ENCODE measurements at regions not wholly inside any gene's neighbourhood (a gene's known extent, or its start where the extent isn't known, plus 50 kb on each side); places are given as distances from the start of the nearest gene placed in this dataset.

DNA sequence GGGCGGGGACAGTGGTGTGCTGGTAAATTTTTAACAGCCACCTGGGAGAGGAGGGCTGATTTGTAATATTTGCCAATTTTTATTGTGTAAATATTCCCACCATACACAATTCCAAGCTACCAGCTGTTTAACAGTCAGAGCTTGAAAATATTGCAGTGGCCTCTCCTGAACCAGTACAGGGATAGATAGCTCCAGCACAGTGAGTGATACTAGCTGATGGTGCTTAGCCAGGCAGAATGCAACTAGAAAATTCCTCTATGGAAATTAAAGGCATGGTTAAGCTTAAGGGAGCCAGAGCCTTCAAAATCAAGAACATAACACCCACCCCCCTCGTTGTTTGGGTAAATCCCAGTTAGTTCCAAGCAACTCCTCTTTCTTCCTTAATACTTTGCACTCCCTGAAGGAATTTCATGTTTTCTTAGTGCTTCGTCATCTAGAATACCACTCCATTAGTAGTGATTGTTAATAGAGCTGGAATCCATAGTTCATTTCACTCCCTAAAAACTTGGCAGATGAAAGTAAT, 96.6 kb downstream of the CYB561 start:
- DNase-seq = no peak

DNA sequence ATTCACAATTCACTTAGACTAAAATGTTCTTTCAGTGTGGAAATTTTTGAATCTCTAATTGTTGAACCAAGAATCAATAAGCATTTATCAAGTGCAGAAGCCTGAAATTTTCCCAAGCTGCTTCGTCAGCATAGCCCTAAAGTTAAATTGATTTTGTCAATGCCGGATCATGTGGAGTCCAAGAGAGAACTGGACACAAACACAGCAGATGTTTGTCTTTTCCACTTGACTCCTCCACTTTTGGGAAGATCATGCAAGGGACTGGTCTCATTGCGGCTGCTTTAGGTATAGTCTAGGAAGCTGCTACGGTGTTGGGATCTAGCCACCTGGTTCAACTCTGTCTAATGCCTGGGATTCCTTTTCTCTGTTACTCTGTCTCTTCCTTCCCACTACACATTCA, 95.7 kb downstream of the CYB561 start:
- DNase-seq = no peak

DNA sequence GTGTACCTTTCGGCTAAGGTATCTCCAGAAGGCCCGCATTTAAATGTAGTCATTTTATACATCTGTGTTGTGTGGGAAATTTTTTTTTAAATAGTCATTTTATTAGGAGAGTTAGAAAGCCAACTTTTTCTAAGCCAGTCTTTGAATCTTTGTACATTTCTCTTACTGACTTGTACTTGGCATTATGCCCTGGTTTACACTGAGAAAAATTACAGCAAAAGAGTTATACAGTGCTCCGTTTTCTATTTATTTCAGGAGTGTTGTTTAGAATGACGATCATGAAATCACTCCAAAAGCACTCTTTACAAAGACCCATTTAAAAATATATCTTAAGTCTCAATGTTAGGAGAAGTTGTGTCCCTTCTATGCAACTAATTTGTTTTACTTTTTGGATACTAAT, 91.8 kb downstream of the CYB561 start:
- no peak for DNase-seq

DNA sequence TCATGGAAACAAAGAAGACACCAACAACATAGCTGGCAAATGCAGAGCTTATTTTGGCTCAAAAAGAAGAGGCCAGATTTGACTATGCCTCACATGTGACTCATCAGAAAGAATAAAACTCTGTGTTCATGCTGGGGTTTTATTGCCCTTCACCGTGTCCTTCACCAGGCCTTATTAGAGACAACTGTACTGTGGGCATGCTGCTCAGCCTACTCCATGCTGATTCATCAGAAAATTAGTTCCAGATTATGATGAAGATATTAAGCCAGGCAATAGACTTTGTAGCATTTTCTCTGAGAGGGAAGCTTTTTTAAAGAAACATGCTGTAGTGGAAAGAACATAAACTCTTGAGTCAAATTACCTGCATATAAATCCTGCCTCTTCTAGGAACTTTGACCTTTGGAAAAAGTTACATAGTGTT, 89.8 kb downstream of the CYB561 start:
- DNase-seq = no peak

DNA sequence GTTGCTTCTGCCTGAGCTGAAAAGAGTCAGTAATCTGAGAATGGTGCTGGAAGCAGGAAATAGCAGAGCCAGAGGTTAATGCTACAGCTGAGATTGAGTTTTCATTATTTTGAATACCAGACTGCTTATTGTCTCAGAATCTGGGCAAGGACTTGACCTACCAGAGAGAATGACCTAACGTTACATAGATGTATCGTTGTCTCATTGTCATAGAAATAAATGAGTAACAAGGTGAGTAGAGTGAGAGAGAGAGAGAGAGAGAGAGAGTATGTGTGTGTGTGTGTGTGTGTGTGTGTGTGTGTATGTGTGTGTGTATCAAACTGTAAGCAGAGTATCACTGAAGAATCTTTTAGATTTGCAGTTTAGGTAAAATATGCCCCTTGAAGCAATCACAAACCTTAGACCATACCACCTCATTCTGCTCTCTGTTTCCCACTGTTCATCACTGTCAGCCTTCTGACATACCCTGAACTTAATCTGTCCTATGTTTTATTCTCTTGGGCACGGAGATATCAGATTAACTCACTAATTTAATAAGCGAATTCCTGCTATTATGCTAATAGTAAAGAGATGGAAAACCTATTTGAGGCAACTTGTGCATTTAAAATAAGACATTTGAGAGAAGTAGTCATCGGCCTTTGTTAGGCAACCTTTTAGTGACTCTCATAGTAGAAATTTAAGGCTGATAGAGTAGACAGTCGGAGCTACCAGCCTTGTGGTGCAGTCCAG, 87.8 kb downstream of the CYB561 start:
- no peak for DNase-seq

DNA sequence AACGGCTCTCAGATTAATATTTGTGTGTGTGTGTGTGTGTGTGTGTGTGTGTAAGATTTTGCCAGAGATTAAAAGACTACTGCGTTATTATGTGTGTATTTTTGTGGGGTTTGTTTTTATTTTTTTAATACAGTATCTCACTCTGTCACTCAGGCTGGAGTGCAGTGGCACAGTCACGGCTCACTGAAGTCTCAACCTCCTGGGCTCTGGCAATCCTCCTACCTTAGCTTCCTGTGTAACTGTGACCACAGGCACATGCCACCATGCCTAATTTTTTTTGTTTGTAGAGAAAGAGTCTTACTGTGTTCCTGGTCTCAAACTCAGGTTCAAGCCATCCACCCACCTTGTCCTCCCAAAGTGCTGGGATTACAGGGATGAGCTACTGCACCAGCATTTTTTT, 87.2 kb downstream of the CYB561 start:
- no peak for DNase-seq

DNA sequence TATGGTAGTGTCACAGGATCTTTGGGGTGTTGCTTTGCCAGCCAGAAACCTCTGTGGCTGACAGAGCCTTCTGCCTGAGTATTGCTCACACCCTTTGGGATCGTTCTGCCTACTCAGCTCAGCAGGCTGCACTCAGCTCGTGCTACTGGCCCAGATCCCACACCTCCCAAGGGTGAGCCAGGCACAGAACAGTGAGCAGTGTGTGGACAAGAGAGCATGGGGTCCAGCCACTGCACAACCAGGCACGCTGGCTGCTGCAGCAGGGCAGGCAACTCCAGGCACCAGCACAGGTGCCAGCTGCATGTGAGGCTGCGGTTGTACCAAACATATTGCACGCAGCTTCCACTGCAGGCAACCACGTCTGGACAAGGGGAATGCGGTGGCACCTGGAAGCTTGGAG, 84.9 kb downstream of the CYB561 start:
- no peak for DNase-seq

DNA sequence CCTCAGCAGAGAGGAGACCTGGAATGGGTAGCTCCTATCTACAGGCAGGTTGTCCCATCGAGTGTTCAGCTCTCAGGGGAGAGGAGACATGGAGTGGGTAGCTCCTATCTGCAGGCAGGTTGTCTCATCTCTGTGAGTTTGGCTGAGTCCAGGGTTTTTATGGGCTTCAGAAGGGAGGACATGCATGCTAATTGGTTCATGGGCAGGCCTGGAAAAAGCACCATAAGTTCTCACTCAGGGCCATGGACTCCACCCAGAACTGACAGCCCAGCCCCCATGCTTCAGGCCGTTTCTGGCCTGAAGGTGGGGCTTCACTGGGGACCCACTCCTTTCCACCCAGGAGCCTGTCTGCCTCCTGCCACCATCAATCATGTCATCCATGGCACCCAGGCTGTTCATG, 84.0 kb downstream of the CYB561 start:
- no peak for DNase-seq

DNA sequence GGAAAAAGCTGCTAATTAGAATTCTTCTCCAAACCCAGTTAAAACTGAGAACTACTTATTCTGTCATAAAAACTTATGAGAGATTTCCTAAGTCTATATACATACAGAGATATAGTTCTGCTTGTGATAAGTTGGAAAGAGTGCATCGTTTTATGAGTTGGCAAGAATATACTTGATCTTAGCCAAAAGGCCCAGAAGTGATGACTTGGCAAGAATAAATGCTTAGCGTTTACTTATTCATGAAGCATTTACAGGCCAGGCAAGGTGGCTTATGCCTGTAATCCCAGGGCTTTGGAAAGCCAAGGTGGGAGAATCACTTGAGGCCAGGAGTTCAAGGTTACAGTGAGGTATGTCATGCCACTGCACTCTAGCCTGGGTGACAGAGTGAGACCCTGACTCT, 81.7 kb downstream of the CYB561 start:
- no peak for DNase-seq

DNA sequence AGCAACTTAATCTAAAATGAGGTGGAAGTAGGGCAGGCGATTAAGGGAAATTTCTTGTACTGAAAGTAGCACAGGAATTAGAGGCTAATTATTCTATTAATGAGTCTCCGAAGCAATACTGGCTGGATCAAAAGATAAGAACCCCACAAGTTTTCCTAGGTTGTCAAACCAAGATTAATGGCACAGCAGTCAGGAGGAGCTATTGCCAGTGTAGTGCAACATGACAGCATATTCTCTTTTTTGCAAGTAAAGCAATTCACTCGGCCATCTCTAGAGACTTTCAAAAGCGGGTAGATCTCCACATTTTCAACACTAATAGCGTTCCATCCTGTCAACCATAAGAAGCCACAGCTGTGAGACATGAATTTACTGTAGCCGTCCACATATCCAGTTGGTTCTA, 81.2 kb downstream of the CYB561 start:
- DNase-seq = no peak

DNA sequence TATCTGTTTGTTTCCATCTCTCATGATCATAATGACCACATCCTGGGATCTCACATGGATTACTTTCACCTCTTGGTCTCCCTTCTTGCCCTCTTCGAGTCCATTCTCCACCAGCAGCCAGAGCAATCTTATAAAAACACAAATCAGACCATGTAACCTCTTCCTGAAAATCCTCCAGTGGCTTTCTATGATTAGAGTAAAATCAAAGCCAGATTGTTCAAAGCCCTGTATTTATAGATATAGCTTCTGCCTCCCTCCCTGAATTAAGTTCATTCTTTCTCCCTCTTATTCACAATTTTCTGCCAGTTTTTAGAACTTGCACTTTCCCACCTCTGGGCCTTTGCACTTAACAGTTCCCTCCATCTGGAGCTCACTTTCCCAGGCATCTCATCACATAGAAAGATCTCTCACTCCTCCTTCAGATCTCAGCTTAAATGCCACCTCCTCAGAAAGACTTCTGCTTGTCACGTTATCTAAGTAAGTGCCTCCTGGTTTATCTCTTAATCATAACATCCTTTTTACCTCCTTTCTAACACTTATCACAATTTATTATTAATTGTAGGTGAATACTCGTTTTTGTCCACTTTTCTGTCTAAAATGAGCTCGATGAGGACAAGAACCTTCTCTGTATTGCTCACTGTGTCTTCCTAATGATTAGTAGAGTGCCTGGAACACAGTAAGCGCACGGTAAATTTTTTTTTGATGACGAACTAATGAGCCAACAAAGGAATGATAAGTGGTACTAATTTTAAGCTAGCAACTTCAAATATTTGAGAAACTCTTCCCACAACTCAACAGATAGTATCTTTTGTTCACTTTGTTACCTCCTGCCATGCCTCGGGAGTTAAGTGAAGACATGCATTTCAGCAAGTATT, 80.5 kb downstream of the CYB561 start:
- DNase-seq = no peak

DNA sequence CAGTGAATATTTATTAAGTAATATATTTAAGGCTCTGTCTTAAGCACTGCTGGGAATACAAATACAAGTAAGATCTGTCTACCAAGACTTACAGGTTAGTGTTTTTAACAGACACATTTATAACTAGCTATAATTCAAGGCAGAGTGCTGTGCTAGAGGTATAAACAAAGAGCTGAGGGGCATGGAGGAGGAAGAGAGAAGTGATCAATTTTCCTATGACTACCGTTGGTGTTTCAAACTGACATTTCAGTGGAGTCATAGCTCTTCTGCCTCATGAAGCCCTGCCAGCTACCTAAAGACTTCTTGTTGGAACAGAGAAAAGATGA, 79.9 kb downstream of the CYB561 start:
- DNase-seq = no peak

DNA sequence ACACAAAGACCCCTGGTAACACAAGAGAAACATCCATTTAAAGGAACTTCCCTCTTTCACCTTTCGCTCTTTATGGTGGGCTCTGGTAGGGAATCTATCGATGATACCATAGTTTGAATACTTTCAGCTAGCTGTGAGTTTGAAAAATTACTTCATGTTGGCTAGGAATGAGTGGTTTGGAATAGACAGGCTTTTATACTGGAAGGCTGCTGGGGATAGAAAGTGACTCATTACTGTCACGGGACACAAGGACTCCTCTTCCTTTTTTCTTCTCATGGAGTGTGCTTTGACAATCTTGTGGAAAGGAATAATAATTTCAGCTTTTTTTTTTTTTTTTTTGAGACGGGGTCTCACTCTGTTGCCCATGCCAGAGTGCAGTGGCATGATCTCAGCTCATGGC, 76.9 kb downstream of the CYB561 start:
- no peak for DNase-seq

DNA sequence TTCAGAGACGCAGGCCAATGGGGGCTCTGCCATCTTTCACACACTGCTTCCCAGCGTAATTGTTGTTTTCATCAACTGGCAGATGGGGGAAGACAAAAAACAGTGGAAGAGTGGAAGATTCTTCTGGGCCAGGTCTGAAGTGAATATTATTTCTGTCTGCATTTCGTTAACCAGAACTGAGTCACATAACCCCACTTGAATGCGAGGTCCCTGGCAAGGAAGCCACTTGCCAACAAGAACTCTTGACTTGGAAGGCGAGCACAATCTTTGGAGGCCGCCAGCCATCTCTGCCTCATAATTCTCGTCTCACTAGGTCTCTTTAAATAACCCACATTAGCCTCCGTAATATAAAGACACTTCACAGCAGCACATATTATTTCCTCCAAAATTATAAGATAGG, 75.4 kb downstream of the CYB561 start:
- DNase-seq = no peak

DNA sequence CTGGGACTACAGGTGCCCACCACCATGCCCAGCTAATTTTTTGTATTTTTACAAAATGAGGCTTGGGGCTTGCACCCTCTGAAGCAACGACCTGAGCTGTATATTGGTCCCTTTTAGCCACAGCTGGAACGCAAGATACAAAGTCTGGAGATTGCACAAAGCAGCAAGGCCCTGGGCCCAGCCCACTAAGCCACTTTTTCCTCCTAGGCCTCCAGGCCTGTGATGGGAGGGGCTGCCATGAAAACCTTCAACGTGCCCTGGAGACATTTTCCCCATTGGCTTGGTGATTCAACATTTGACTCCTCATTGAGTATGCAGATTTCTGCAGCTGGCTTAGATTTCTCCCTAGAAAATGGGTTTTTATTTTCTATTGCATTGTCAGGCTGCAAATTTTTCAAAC, 69.2 kb downstream of the CYB561 start:
- DNase-seq = no peak

DNA sequence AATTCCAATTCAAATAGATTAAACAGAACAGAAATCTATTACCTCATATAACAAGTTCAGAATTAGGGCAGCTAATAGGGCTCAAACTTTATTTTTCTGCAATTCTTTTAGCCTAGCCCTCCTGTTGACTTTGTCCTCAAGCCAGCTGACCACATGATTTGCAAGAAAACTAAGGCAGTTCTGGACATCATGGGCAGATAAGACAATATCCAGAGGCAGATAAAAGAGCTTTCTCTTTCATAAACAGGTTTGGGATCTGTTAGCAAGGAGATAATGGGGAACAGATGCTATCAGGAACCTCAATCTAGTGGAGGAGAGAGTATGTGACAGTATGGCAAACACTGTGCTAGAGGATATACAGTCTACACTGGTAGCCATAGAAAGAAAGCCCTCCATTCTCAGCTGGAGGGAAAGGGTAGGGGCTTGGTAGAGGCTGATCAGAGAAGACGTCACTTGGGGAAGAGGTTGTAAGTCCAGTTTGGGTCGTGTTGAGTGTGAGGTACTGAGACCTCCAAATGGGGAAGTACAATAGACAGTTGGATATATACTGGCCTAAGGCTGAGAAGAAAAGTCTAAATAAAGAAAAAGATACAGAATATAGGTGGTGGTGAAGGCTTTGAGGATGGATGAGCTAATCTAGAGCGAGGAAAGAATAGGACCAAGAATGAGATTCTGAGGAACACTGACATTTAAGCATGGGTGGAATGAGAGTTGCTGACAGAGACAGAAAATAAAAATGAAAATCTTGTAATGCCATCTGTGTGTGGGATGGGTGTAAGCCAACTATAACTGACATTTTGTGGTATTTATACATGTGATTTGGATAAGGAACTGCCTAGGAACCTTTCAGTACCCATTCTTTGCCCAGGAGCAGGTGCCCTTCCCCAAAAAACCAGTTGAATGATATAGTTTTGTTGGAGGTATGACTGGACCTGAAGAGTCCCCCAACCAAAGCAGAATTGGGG, 67.4 kb downstream of the CYB561 start:
- no peak for DNase-seq

DNA sequence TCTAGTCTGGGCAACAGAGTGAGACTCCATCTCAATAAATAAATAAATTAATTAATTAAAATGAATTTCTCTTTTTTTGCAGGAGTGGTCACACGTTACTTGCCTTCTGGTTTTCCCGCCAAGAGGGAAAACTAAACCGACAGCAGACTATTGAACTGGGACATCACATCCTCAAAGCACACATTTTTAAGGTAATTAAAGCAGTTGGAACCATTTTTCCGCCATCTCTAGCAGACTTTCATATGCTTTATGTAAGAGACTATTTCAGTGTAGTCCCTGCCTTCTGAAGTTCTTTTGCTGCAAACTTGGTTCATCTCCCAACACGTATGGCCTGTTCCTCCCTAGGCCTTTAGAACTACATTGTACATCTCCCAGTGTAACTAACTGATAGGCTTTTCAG, 66.5 kb downstream of the CYB561 start:
- DNase-seq = no peak

DNA sequence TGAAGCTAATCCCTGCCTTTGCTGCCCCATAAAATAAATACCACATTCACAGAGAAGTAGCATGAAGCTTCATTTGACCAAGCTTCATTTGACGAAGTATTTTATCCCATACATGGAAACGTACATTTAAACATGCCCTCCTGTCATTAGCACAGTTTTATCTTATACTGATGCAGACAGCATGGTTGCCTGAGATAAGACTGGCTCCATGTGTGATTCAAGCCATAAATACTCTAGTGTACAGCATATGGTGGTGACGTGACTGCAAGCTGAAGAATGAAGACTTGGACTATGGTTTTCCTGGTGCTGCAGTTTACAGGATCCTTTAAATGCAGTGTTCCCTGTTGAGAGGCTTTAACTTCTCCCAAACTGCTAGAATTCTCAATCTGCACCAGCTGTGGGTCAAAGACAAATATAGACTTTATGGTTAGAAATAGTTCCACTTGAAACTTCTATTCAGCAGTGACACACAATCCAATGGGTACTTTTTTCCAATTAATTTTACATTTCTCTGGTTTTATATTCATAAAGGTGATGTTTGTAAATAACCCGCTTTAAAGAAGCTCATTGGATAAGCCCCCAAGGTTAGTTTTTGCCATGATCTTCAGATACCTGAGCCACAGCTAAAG, 64.9 kb downstream of the CYB561 start:
- DNase-seq = no peak

DNA sequence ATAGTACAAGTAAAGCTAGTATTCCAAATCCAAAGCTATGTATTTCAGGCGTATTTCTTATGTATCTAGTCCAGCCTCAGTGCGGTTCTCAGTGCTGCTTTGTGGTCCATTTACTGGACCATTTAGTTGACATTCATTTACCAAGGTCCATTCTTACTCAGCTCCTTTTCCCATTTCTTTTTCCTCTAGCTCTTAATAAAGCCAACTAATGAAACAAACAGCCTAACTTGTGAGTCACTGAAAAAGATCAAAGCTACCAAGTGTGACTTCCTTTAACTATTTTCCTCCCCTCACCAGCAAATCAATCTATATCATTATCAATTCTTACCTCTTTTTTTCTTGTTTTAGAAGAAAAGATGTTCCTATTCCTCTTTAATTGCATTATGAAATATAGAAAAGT, 64.0 kb downstream of the CYB561 start:
- DNase-seq = no peak
